Adrenal gland (tissue), 9 donors: ENCODE measurements at regions not wholly inside any gene's neighbourhood (a gene's known extent, or its start where the extent isn't known, plus 50 kb on each side); places are given as distances from the start of the nearest gene placed in this dataset.

ENCODE experiments used
- DNase-seq, 7 donors: peaks; one replicate each; pipeline ENCODE4 v3.0.0-alpha.2; 2019 to 2020
- H3K27ac ChIP-seq, 5 donors: fragments of 200-600 bp; sonication (generic) in 4 of 5; 1 replicate in 3 of 5; 2 replicates in 2 of 5; pipeline versions ENCODE4 v1.5.1 to v1.8.0; 2016 to 2020; ENCODE audit warnings: mild to moderate bottlenecking in 1 of 5
- H3K27me3 ChIP-seq: fragments of 200-600 bp; 2 replicates; pipeline ENCODE4 v1.8.0; 2021
- H3K36me3 ChIP-seq, 2 donors: fragments of 200-600 bp; replicated peaks in 1 of 2; 1 replicate in 1 of 2; 2 replicates in 1 of 2; pipeline versions ENCODE4 v1.5.1 to v1.8.0; 2018 to 2022
- H3K4me1 ChIP-seq, 2 donors: fragments of 200-600 bp; replicated peaks in 1 of 2; 1 replicate in 1 of 2; 2 replicates in 1 of 2; pipeline versions ENCODE4 v1.5.1 to v1.8.0; 2018 to 2021
- H3K4me3 ChIP-seq, 4 donors: fragments of 200-600 bp; sonication (generic) in 3 of 4; one replicate each; pipeline ENCODE4 v1.5.1; 2016 to 2018
- H3K9me3 ChIP-seq, 3 donors: fragments of 200-600 bp; sonication (generic) in 1 of 3; replicated peaks in 1 of 3; 1 replicate in 2 of 3; 2 replicates in 1 of 3; pipeline versions ENCODE4 v1.5.1 to v1.8.0; 2016 to 2021
- POLR2A ChIP-seq, 2 donors: fragments of 450-650 bp; IDR thresholded peaks; one replicate each; pipeline ENCODE4 v1.6.1; 2017; ENCODE audit warnings: antibody characterized with exemption in 2 of 2, mild to moderate bottlenecking in 2 of 2, moderate library complexity in 1 of 2
- WGBS, 4 donors: extraction: QIAGEN DNeasy Blood & Tissue Kit in 2 of 4; methylation state at CpG; one replicate each; pipeline versions ENCODE4 v1.1.5 to v1.1.7; 2013 to 2017; 5-methylcytosine and 5-hydroxymethylcytosine counted together
- intact Hi-C, 2 donors: fragments of 100-400 bp; cut with DNase I; formaldehyde crosslinking; loops; one replicate each; pipeline versions ENCODE4 v1.14.1 to v1.15.0; 2022 to 2023
- TF ChIP-seq, protein P1 (sequence below), 6 experiments: fragments of 450-650 bp in 4 of 6; fragments of 200-600 bp in 2 of 6; sonication (generic) in 1 of 6; IDR thresholded peaks; 1 replicate in 5 of 6; 2 replicates in 1 of 6; pipeline versions ENCODE4 v1.5.1 to v1.8.0; 2016 to 2021; ENCODE audit warnings: antibody characterized with exemption in 6 of 6, mild to moderate bottlenecking in 2 of 6, moderate library complexity in 1 of 6
- donor health status: healthy with polysubstance abuse.
- donor health status: Bipolar disorder and iron deficiency.
- donor health status: DM: yes; HTN: yes; CAD: no.
- donor health status: DM: no; HTN: no; CAD: no.
- donor health status: DM: no; HTN: no; CAD: no.

DNA sequence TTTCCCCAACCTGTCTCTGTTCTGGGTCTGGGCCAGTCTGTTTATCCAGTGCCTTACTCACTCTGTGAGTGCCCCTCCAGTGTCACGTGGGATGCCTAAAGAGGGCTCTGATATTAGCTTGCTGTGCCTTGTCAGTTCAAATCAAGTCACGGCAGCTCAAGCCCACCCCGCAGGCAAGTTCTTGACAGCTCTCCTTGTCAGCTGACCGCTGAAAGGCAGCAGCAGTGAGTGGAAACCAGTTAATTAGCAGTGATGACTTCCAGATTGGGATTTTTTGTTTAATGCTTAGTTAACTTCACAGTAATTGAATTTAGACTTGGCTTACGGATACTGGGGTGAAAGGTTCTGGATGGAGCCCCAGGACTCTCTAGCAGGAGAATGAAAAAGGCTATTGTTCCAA is 210.1 kb downstream of the PSAT1 start:
- intact Hi-C loops = no loop called here
- no peaks in the 10 kb centered on the region for H3K4me1 ChIP-seq
- H3K4me3 ChIP-seq = no peak overlapping the region
- no peaks in the 10 kb centered on the region for H3K27me3 ChIP-seq
- no peaks in the 10 kb centered on the region for H3K9me3 ChIP-seq
- no peak for TF ChIP-seq POLR2A (IDR thresholded peaks at IDR 0.05)
- TF ChIP-seq, protein P1, sequence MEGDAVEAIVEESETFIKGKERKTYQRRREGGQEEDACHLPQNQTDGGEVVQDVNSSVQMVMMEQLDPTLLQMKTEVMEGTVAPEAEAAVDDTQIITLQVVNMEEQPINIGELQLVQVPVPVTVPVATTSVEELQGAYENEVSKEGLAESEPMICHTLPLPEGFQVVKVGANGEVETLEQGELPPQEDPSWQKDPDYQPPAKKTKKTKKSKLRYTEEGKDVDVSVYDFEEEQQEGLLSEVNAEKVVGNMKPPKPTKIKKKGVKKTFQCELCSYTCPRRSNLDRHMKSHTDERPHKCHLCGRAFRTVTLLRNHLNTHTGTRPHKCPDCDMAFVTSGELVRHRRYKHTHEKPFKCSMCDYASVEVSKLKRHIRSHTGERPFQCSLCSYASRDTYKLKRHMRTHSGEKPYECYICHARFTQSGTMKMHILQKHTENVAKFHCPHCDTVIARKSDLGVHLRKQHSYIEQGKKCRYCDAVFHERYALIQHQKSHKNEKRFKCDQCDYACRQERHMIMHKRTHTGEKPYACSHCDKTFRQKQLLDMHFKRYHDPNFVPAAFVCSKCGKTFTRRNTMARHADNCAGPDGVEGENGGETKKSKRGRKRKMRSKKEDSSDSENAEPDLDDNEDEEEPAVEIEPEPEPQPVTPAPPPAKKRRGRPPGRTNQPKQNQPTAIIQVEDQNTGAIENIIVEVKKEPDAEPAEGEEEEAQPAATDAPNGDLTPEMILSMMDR (IDR thresholded peaks at IDR 0.05) = no peak
- H3K36me3 ChIP-seq = no peaks in the 10 kb centered on the region
- H3K27ac ChIP-seq = no peak overlapping the region
- DNase-seq = no peak
- 46 to 66% (median 63%) methylated on average over 5 of the region's 5 CpGs for WGBS, 4 donors

- no peaks in the 10 kb centered on the region for H3K36me3 ChIP-seq
- H3K27ac ChIP-seq = no peak overlapping the region
- no peak for TF ChIP-seq POLR2A (IDR thresholded peaks at IDR 0.05)
- TF ChIP-seq, protein P1 (IDR thresholded peaks at IDR 0.05) = no peak
- 67 to 77% (median 71%) methylated on average over 4 of the region's 4 CpGs for WGBS, 4 donors
- no peaks in the 10 kb centered on the region for H3K4me1 ChIP-seq
- no peak for DNase-seq
- intact Hi-C loops = no loop called here
- no peak overlapping the region for H3K4me3 ChIP-seq
- no peaks in the 10 kb centered on the region for H3K9me3 ChIP-seq
- H3K27me3 ChIP-seq = no peaks in the 10 kb centered on the region
Observed at GRCh38 chr9:78510035-78510434, 213.1 kb downstream of the PSAT1 start.

GRCh38 chr9:78515108-78515507 is 218.2 kb downstream of the PSAT1 start:
- H3K27ac ChIP-seq = no peak overlapping the region
- no peak for DNase-seq
- H3K36me3 ChIP-seq = no peaks in the 10 kb centered on the region
- TF ChIP-seq, protein P1 (IDR thresholded peaks at IDR 0.05) = no peak
- TF ChIP-seq POLR2A (IDR thresholded peaks at IDR 0.05) = no peak
- no peaks in the 10 kb centered on the region for H3K9me3 ChIP-seq
- no peaks in the 10 kb centered on the region for H3K27me3 ChIP-seq
- H3K4me1 ChIP-seq = no peaks in the 10 kb centered on the region
- 31 to 68% (median 43%) methylated on average over 1 of the region's 1 CpG for WGBS, 4 donors
- no peak overlapping the region for H3K4me3 ChIP-seq
- intact Hi-C loops = no loop called here

GRCh38 chr9:78519786-78520185 is 222.9 kb downstream of the PSAT1 start:
- H3K4me1 ChIP-seq = no peaks in the 10 kb centered on the region
- H3K4me3 ChIP-seq = no peak overlapping the region
- H3K9me3 ChIP-seq = peaks cover 0 to 11% (median 0%) of the 10 kb centered on the region in 3 donors
- H3K36me3 ChIP-seq = no peaks in the 10 kb centered on the region
- H3K27me3 ChIP-seq = no peaks in the 10 kb centered on the region
- intact Hi-C loops = no loop called here
- TF ChIP-seq POLR2A (IDR thresholded peaks at IDR 0.05) = no peak
- TF ChIP-seq, protein P1 (IDR thresholded peaks at IDR 0.05) = no peak
- no peak for DNase-seq
- 60 to 91% (median 74%) methylated on average over 1 to 4 of the region's 4 CpGs for WGBS, 4 donors
- no peak overlapping the region for H3K27ac ChIP-seq
